ENCODE measurements at regions not wholly inside any gene's neighbourhood (a gene's known extent, or its start where the extent isn't known, plus 50 kb on each side); places are given as distances from the start of the nearest gene placed in this dataset.

DNA sequence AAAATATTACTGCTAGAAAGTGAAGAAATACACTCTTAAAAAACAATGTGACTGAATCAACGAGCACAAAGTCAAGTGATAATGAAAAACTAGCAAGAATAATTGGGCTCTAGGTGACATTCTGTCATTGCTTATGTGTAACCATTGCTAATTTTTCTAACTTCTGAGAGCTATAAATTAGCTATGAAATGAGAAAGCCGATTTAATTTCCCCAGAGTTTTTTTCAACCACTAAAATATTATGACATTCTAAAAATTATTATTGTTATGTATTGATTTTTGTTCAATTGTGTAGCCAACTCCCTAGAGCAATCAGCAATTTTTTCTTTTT lies 458.6 kb upstream of the ATXN8OS start:
- no peaks in the 10 kb centered on the region for H3K4me1 ChIP-seq
- H3K36me3 ChIP-seq (ENCODE audit: low read depth, missing control alignments) = no peaks in the 10 kb centered on the region
- TF ChIP-seq, protein P1, sequence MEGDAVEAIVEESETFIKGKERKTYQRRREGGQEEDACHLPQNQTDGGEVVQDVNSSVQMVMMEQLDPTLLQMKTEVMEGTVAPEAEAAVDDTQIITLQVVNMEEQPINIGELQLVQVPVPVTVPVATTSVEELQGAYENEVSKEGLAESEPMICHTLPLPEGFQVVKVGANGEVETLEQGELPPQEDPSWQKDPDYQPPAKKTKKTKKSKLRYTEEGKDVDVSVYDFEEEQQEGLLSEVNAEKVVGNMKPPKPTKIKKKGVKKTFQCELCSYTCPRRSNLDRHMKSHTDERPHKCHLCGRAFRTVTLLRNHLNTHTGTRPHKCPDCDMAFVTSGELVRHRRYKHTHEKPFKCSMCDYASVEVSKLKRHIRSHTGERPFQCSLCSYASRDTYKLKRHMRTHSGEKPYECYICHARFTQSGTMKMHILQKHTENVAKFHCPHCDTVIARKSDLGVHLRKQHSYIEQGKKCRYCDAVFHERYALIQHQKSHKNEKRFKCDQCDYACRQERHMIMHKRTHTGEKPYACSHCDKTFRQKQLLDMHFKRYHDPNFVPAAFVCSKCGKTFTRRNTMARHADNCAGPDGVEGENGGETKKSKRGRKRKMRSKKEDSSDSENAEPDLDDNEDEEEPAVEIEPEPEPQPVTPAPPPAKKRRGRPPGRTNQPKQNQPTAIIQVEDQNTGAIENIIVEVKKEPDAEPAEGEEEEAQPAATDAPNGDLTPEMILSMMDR (IDR thresholded peaks at IDR 0.05) = no peak
- no peak for TF ChIP-seq POLR2A (IDR thresholded peaks at IDR 0.05)
- H3K27ac ChIP-seq = no peak overlapping the region
- intact Hi-C loops (cut with DNase I; ENCODE audit: low total_unique reads) = no loop called here
- DNase-seq = no peak
- H3K27me3 ChIP-seq = no peaks in the 10 kb centered on the region
- WGBS, 2 donors = 81 to 84% methylated on average over 2 of the region's 2 CpGs
- H3K4me3 ChIP-seq = no peak overlapping the region
- H3K9me3 ChIP-seq = no peaks in the 10 kb centered on the region

GRCh38 chr13:69648340-69649062 lies 459.1 kb upstream of the ATXN8OS start:
- Histone ChIP-seq H3K27me3 (no peaks in the 10 kb centered on the region), H3K36me3 (ENCODE audit: low read depth, missing control alignments) (no peaks in the 10 kb centered on the region), H3K27ac (no peak overlapping the region), H3K4me1 (no peaks in the 10 kb centered on the region), H3K4me3 (no peak overlapping the region), H3K9me3 (no peaks in the 10 kb centered on the region)
- no peak for DNase-seq
- TF ChIP-seq, protein P1 (IDR thresholded peaks at IDR 0.05) = no peak
- no peak for TF ChIP-seq POLR2A (IDR thresholded peaks at IDR 0.05)
- intact Hi-C loops (cut with DNase I; ENCODE audit: low total_unique reads) = no loop called here
- WGBS, 2 donors = 70 to 83% methylated on average over 3 of the region's 3 CpGs

DNA sequence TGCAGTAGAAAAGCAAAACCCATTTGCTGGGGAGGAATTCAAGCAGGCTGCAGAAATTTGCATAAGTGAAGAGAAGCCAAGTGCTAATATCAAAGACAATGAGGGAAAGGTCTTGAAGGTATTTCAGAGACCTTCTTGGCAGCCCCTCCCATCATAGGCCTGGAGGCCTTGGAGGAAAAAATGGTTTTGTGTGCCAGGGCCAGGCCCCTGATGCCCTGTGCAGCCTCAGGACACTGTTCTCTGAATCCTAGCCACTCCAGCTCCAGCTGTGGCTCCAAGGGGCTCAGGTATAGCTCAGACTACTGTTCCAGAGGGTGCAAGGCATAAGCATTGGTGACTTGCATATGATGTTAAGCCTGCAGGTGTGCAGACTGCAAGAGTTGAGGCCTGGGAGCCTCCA lies 463.2 kb upstream of the ATXN8OS start:
- Histone ChIP-seq H3K27me3 (no peaks in the 10 kb centered on the region), H3K4me1 (no peaks in the 10 kb centered on the region), H3K36me3 (ENCODE audit: low read depth, missing control alignments) (no peaks in the 10 kb centered on the region), H3K4me3 (no peak overlapping the region), H3K9me3 (no peaks in the 10 kb centered on the region), H3K27ac (no peak overlapping the region)
- no peak for TF ChIP-seq POLR2A (IDR thresholded peaks at IDR 0.05)
- TF ChIP-seq, protein P1 (IDR thresholded peaks at IDR 0.05) = no peak
- no peak for DNase-seq
- intact Hi-C loops (cut with DNase I; ENCODE audit: low total_unique reads) = no loop called here

GRCh38 chr13:69641773-69642172 lies 465.9 kb upstream of the ATXN8OS start:
- intact Hi-C loops (cut with DNase I; ENCODE audit: low total_unique reads) = no loop called here
- no peaks in the 10 kb centered on the region for H3K27me3 ChIP-seq
- TF ChIP-seq, protein P1 (IDR thresholded peaks at IDR 0.05) = no peak
- TF ChIP-seq POLR2A (IDR thresholded peaks at IDR 0.05) = no peak
- H3K27ac ChIP-seq = no peak overlapping the region
- no peak for DNase-seq
- no peaks in the 10 kb centered on the region for H3K36me3 ChIP-seq (ENCODE audit: low read depth, missing control alignments)
- no peak overlapping the region for H3K4me3 ChIP-seq
- no peaks in the 10 kb centered on the region for H3K9me3 ChIP-seq
- H3K4me1 ChIP-seq = no peaks in the 10 kb centered on the region

- Histone ChIP-seq H3K36me3 (ENCODE audit: low read depth, missing control alignments) (no peaks in the 10 kb centered on the region), H3K4me3 (no peak overlapping the region), H3K9me3 (no peaks in the 10 kb centered on the region), H3K27me3 (no peaks in the 10 kb centered on the region), H3K27ac (no peak overlapping the region), H3K4me1 (no peaks in the 10 kb centered on the region)
- DNase-seq = no peak
- WGBS, 2 donors = 76 to 88% methylated on average over 1 of the region's 1 CpG
- TF ChIP-seq, protein P1 (IDR thresholded peaks at IDR 0.05) = no peak
- TF ChIP-seq POLR2A (IDR thresholded peaks at IDR 0.05) = no peak
- intact Hi-C loops (cut with DNase I; ENCODE audit: low total_unique reads) = no loop called here
Observed at GRCh38 chr13:69633044-69633443, 474.6 kb upstream of the ATXN8OS start.
